ENCODE measurements at regions not wholly inside any gene's neighbourhood (a gene's known extent, or its start where the extent isn't known, plus 50 kb on each side); places are given as distances from the start of the nearest gene placed in this dataset.
"Not testable (repeated sequence)": the region's sequence is repeated elsewhere in the genome, so short reads cannot be mapped to it uniquely, and the experiment has no call there.

DNA sequence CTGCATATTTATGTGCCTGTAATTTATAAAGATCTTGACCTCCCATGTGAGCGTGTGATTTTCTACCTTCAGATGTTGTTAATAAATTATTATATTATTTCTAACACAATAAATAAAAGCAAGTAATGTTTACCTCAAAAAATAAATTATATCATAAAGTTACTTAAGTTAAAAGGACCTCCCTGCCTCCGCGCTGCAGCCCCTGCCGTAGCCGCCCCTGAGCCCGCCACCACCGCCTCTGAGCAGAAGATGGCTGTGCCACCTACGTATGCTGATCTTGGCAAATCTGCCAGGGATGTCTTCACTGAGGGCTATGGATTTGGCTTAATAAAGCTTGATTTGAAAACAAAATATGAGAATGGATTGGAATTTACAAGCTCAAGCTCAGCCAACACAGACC lies 119.6 kb upstream of the BRWD3 start:
- DNase-seq (ENCODE audit: low read depth in 3 of 3, low spot score in 2 of 3): no peak

- DNase-seq (ENCODE audit: low read depth in 3 of 3, low spot score in 2 of 3): no peak
Observed at GRCh38 chrX:80917919-80918318, 108.2 kb upstream of the BRWD3 start.

GRCh38 chrX:80912351-80912750 lies 102.7 kb upstream of the BRWD3 start:
- not testable (repeated sequence) for DNase-seq (ENCODE audit: low read depth in 3 of 3, low spot score in 2 of 3)

- no peak for DNase-seq (ENCODE audit: low read depth in 3 of 3, low spot score in 2 of 3)
Observed at GRCh38 chrX:80879916-80880315, 70.2 kb upstream of the BRWD3 start.

DNA sequence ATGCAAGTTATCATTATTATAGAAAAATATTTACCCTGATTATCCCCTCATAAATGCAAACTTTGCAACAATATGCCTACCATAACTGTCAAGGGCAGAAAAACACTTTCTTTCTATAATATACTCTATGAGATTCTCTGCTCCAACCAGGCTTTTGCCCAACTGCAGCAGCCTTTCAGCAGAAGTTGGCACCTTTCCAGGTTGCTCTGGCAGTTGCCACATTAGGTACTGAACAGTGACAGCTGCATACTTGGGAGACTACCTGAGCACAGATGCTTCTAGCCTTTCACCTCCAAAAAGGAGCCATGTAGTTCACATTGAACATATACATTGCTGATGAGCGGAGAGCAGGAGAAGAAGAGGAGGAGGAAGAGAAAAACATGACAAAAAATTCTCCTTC lies 69.5 kb upstream of the BRWD3 start:
- DNase-seq (ENCODE audit: low read depth in 3 of 3, low spot score in 2 of 3): no peak

GRCh38 chrX:80876877-80877276 lies 67.2 kb upstream of the BRWD3 start:
- peak in 1 of 3 donors; percentile 2 for DNase-seq (ENCODE audit: low read depth in 3 of 3, low spot score in 2 of 3)

Data from right renal cortex interstitium (tissue), 3 donors.